HG03196 (cell line): ENCODE measurements at regions not wholly inside any gene's neighbourhood (a gene's known extent, or its start where the extent isn't known, plus 50 kb on each side); places are given as distances from the start of the nearest gene placed in this dataset.
"Not testable (repeated sequence)": the region's sequence is repeated elsewhere in the genome, so short reads cannot be mapped to it uniquely, and the experiment has no call there.

ENCODE experiments used
- ATAC-seq: cut with Tn5 transposase; IDR thresholded peaks from one replicate; pipeline ENCODE4 v1.9.1; 2021; ENCODE audit not compliant: unreplicated experiment

DNA sequence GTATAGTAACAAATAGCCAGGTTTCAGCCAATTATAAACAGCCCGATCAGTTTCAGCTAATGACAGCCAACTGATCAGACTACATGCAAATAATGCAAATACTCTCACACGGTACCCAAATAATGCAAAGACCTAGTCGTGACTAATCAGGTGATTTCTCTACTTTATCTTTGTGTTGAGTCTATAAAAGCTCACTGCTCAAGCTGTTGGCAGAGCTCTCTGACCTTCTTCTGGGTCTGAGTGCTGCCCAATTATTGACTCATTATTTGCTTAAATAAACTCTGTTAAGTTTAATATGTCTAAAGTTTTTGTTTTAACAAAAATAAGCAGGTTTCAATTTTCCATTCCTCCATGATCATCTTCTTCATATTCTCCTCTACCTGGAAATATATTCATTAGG, 1971.7 kb downstream of the SUCLG1 start:
- no peak for ATAC-seq

- no peak for ATAC-seq
These were observed 1973.4 kb downstream of the SUCLG1 start for GRCh38 chr2:82485701-82486100.

DNA sequence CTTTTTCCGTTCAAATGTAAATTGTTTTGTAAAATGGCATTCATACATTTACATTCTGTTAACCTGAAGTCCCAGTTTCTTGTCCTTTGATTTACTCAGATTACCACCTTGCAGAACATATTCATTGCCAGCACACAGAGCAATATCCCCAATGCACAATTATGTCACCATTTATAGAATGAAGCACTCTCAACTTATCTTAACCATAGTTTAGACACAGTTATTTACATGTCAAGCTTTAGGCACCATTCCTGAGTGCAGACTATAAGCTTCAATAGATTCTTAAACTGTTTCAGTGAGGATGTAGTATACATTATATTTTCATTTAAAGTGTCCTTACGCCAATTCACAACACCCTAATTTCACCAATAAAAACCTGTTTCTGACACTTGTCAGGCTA, 1977.9 kb downstream of the SUCLG1 start:
- no peak for ATAC-seq

DNA sequence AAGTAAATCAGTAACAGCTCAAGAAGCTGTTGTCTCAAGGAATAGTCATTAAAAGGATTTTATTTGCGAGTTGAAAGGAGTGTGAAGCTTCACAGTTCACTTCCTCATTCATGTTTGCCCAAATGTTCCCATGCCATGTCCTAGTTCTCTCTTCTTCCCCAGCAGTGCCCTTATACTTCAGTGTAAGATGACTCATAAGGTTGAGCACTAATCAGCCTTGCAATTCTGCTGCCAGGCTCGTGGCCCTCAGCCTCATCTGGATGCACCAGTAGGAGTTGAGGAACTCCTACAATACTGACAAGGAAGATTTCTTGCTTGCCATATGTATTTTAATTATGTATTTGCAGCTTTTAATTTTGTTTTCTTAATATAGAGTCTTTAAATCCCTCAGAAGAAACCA, 1980.4 kb downstream of the SUCLG1 start:
- no peak for ATAC-seq

GRCh38 chr2:82476094-82476493, 1983.0 kb downstream of the SUCLG1 start:
- no peak for ATAC-seq

DNA sequence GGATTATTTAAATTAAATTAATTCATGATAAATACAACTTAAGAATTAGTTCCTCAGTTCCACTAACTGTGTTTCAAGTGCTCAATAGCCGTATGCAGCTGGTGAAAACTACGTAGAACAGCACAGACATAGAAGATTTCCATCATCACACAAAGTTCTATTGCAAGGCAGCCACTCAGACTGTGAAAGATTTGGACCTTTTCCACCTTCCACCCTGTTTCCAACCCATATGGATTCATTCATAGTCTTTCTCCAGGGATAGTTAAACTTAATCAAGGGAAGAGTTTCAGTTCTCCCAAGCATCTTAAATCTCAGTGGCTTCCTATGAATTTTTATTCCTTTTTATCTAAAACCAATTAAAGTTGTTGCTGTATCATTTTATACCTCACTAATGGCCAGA, 2030.8 kb downstream of the SUCLG1 start:
- no peak for ATAC-seq

GRCh38 chr2:82412021-82412420, 2047.1 kb downstream of the SUCLG1 start:
- no peak for ATAC-seq

- no peak for ATAC-seq
These were observed 2048.0 kb downstream of the SUCLG1 start for GRCh38 chr2:82411071-82411470.

DNA sequence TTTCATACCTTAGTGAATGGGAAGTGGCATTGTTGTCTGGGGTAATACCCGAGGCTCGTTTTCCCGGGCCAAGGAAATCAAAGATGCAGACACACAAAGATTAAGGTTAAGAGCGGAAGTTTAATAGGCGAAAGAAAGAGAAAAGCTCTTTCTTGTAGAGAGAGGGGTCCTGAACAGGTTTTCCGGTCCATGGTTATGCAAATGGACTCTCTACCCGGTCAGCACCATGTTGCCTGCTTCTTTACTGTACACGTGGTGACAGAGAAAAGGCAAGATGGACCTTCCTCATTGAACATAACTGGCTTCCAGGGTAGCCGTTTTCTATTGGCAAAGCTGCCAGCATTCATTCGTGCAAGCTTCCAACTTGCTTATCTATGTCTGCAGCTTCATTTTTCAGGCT, 2063.5 kb downstream of the SUCLG1 start:
- no peak for ATAC-seq

DNA sequence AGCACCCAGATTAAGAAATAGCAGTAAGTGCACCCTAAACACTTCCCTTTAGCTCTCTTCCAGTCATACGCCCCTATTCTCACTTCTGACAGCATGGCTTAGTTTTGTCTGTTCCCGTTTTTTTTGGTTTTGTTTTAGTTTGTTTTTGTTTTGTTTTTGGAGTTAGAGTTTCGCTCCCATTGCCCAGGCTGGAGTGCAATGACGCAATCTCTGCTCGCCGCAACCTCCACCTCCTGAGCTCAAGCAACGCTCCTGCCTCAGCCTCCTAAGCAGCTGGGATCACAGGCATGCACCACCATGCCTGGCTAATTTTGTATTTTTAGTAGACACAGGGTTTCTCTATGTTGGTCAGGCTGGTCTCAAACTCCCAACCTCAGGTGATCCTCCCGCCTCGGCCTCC, 2067.7 kb downstream of the SUCLG1 start:
- ATAC-seq: no peak

GRCh38 chr2:82355622-82356021, 2051.1 kb upstream of the LRRTM1 start:
- ATAC-seq: no peak

DNA sequence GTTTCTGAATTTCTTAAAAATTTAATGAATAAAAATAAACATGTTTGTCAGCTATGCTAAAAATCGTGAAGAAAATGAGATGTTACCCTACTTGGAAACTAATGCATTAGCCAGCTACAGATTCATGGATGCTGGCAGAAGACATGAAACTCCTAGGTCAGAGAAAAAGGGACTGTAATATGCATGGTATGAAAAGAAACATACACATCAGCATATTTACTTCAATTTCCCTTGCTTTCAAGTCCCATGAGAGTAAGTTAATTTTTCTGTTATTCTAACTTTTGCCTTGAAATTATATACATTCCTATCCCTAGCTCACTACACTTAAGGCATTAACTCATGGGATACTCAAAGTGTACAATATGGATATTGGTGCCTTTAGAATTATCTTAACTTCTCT, 2041.4 kb upstream of the LRRTM1 start:
- no peak for ATAC-seq

GRCh38 chr2:82344670-82345069, 2040.1 kb upstream of the LRRTM1 start:
- no peak for ATAC-seq

GRCh38 chr2:82342356-82342755, 2037.8 kb upstream of the LRRTM1 start:
- ATAC-seq: no peak

DNA sequence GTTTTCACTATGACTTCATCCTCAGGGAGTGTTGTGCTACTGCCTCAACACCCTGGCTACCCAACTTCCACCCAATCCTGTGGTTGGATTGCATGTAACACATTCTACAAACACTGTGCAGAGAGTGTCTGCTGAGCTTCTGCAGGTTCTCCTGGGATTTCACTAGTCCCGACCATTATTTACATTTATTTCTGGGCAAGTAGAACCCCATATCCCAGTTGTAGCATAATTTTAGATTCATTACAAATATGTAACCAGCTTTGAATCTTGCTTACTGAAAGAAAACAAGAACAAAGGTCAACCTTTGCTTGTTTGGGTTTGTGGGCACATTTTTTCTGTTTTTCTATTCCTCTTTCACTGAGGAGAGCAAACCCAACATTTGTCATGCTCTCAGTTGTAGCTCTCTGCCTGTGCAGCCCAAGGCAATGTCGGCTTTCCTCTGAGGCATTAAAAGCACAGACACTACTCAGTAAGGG, 2036.1 kb upstream of the LRRTM1 start:
- no peak for ATAC-seq

GRCh38 chr2:82339805-82340204, 2035.3 kb upstream of the LRRTM1 start:
- no peak for ATAC-seq

DNA sequence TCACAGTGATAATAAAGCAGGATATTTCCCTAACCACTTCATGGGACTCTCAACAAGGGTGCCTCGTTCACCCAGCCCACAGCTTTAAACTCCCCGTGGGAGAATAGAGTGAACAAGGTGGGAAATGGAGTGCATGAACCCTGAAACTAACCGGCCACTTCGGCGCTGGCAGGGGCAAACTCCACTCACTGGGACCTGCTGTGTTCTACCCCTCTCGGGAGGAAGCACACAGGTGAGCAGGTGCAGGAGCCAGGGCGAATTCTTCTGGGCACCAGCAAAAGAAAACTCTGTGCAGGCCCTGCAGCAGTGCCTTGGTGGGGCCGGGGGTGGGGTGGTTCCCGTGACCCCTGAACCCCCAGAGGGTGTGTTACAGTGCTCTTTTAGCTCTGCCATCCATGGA, 2029.1 kb upstream of the LRRTM1 start:
- ATAC-seq: no peak

GRCh38 chr2:82330155-82330554, 2025.6 kb upstream of the LRRTM1 start:
- ATAC-seq: no peak

- ATAC-seq: not testable (repeated sequence)
These were observed 2021.7 kb upstream of the LRRTM1 start for GRCh38 chr2:82326180-82326767.

- ATAC-seq: no peak
These were observed 2015.7 kb upstream of the LRRTM1 start for GRCh38 chr2:82320296-82320695.

DNA sequence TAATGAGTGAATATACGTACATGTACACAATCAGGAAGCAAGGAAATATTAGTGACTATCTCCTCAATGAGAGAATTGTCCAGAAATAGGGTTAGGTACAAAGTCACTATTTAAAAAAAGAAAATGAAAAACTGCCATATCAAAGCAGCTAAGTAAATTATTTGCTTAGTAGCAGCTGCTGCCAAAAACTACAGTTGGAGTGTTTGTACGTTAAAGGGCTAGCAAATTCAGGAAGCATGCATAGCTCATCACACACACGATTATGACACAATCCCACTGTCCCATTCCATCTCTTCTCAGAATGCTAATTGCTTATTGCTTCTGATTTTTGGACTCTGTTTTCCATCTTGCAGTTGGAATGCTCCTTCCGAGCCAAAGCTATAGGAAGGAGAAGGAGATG, 2012.5 kb upstream of the LRRTM1 start:
- ATAC-seq: no peak

DNA sequence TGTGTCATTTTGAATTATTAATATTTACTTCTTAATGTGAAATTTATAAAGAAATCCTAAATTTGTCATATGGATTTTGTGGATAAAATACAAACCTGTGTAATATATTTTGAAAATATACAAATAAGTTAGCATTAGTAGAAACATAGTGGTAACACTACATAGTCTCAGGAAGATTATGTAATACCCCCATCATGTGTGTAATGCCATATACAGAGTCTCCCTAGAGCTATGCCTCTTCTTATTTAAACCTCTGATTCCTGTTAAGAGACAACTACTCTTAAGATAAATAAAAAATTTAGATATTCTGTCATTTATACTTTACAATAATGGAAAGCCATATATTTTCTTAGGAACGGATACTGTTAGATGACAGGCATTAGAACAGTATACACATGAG, 2012.0 kb upstream of the LRRTM1 start:
- ATAC-seq: no peak

GRCh38 chr2:82314836-82315472, 2010.4 kb upstream of the LRRTM1 start:
- ATAC-seq: no peak
